GM10266 (cell line): ENCODE measurements at regions not wholly inside any gene's neighbourhood (a gene's known extent, or its start where the extent isn't known, plus 50 kb on each side); places are given as distances from the start of the nearest gene placed in this dataset.

Source experiments
- DNase-seq: peaks from one replicate; pipeline ENCODE4 v3.0.0; 2012; ENCODE audit errors: extremely low spot score
- CTCF ChIP-seq: IDR thresholded peaks from 2 replicates; pipeline ENCODE4 v1.5.1; 2012; ENCODE audit warnings: mild to moderate bottlenecking, low read depth; ENCODE audit not compliant: control insufficient read depth, insufficient read depth; ENCODE audit errors: missing control alignments

- TF ChIP-seq CTCF = no peak
- no peak for DNase-seq
Observed at GRCh38 chr3:152120601-152121269, 148.0 kb upstream of the MBNL1 start.

- no peak for DNase-seq
- TF ChIP-seq CTCF = no peak
Observed at GRCh38 chr3:152121270-152121636, 147.5 kb upstream of the MBNL1 start.

GRCh38 chr3:152122851-152123250, 145.9 kb upstream of the MBNL1 start:
- no peak for DNase-seq
- TF ChIP-seq CTCF = no peak

- no peak for DNase-seq
- TF ChIP-seq CTCF = no peak
Observed at GRCh38 chr3:152123457-152123856, 145.3 kb upstream of the MBNL1 start.

- TF ChIP-seq CTCF = no peak
- no peak for DNase-seq
Observed at GRCh38 chr3:152126260-152126659, 142.5 kb upstream of the MBNL1 start.

- TF ChIP-seq CTCF = no peak
- peak; percentile 43 for DNase-seq
Observed at GRCh38 chr3:152127058-152127457, 141.7 kb upstream of the MBNL1 start.

- no peak for TF ChIP-seq CTCF
- DNase-seq = no peak
Observed at GRCh38 chr3:152128356-152128755, 140.4 kb upstream of the MBNL1 start.
